ENCODE measurements at regions not wholly inside any gene's neighbourhood (a gene's known extent, or its start where the extent isn't known, plus 50 kb on each side); places are given as distances from the start of the nearest gene placed in this dataset.

GRCh38 chr2:128466776-128467175 lies 148.1 kb upstream of the HS6ST1 start:
- TF ChIP-seq EZH2 (optimal IDR thresholded peaks at IDR 0.05; ENCODE audit: low read depth, low read length) (no peak), EZH2phosphoT487 (IDR thresholded peaks at IDR 0.05; ENCODE audit: low read length) (no peak)
- TF ChIP-seq, protein P1, sequence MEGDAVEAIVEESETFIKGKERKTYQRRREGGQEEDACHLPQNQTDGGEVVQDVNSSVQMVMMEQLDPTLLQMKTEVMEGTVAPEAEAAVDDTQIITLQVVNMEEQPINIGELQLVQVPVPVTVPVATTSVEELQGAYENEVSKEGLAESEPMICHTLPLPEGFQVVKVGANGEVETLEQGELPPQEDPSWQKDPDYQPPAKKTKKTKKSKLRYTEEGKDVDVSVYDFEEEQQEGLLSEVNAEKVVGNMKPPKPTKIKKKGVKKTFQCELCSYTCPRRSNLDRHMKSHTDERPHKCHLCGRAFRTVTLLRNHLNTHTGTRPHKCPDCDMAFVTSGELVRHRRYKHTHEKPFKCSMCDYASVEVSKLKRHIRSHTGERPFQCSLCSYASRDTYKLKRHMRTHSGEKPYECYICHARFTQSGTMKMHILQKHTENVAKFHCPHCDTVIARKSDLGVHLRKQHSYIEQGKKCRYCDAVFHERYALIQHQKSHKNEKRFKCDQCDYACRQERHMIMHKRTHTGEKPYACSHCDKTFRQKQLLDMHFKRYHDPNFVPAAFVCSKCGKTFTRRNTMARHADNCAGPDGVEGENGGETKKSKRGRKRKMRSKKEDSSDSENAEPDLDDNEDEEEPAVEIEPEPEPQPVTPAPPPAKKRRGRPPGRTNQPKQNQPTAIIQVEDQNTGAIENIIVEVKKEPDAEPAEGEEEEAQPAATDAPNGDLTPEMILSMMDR (IDR thresholded peaks at IDR 0.05; ENCODE audit: low read length), result no peak
